IPS-20b (cell line): ENCODE measurements at regions not wholly inside any gene's neighbourhood (a gene's known extent, or its start where the extent isn't known, plus 50 kb on each side); places are given as distances from the start of the nearest gene placed in this dataset.
"Not testable (repeated sequence)": the region's sequence is repeated elsewhere in the genome, so short reads cannot be mapped to it uniquely, and the experiment has no call there.

Experiments used
- H3K27ac ChIP-seq: one replicate; pipeline ENCODE4 v1.5.1; 2013; ENCODE audit warnings: low read length
- H3K27me3 ChIP-seq: 2 replicates; pipeline ENCODE4 v1.6.1; 2013; ENCODE audit warnings: mild to moderate bottlenecking, low read length, inconsistent platforms; ENCODE audit not compliant: insufficient read depth
- H3K36me3 ChIP-seq: 2 replicates; pipeline ENCODE4 v1.6.1; 2013; ENCODE audit warnings: low read depth, mild to moderate bottlenecking, inconsistent platforms, low read length, moderate library complexity; ENCODE audit not compliant: insufficient read depth
- H3K4me1 ChIP-seq: 2 replicates; pipeline ENCODE4 v1.6.1; 2013; ENCODE audit warnings: mild to moderate bottlenecking, control low read depth, inconsistent platforms, low read length, moderate library complexity; ENCODE audit not compliant: insufficient read depth
- H3K4me3 ChIP-seq: 2 replicates; pipeline ENCODE4 v1.5.1; 2013; ENCODE audit warnings: mild to moderate bottlenecking, low read length, inconsistent platforms
- H3K9ac ChIP-seq: 2 replicates; pipeline ENCODE4 v1.6.1; 2013; ENCODE audit warnings: low read depth, mild to moderate bottlenecking, inconsistent platforms, low read length, moderate library complexity
- H3K9me3 ChIP-seq: 2 replicates; pipeline ENCODE4 v1.6.1; 2013; ENCODE audit warnings: mild to moderate bottlenecking, low read depth, low read length, inconsistent platforms; ENCODE audit not compliant: insufficient read depth

- H3K4me3 ChIP-seq = no peak overlapping the region
- no peaks in the 10 kb centered on the region for H3K36me3 ChIP-seq
- H3K27me3 ChIP-seq = no peaks in the 10 kb centered on the region
- no peak overlapping the region for H3K27ac ChIP-seq
- H3K9ac ChIP-seq = no peak overlapping the region
- H3K4me1 ChIP-seq = no peaks in the 10 kb centered on the region
- no peaks in the 10 kb centered on the region for H3K9me3 ChIP-seq
Observed at GRCh38 chr3:104206925-104207324, 1159.8 kb upstream of the ALCAM start.

GRCh38 chr3:104214277-104214676, 1152.4 kb upstream of the ALCAM start:
- H3K27ac ChIP-seq = no peak overlapping the region
- H3K9ac ChIP-seq = no peak overlapping the region
- no peak overlapping the region for H3K4me3 ChIP-seq
- no peaks in the 10 kb centered on the region for H3K27me3 ChIP-seq
- no peaks in the 10 kb centered on the region for H3K9me3 ChIP-seq
- no peaks in the 10 kb centered on the region for H3K4me1 ChIP-seq
- H3K36me3 ChIP-seq = no peaks in the 10 kb centered on the region

- no peak overlapping the region for H3K9ac ChIP-seq
- no peaks in the 10 kb centered on the region for H3K27me3 ChIP-seq
- H3K4me3 ChIP-seq = no peak overlapping the region
- no peaks in the 10 kb centered on the region for H3K36me3 ChIP-seq
- no peaks in the 10 kb centered on the region for H3K4me1 ChIP-seq
- no peaks in the 10 kb centered on the region for H3K9me3 ChIP-seq
- no peak overlapping the region for H3K27ac ChIP-seq
Observed at GRCh38 chr3:104214937-104215336, 1151.8 kb upstream of the ALCAM start.

- not testable (repeated sequence) for H3K9ac ChIP-seq, H3K27ac ChIP-seq, H3K9me3 ChIP-seq, H3K36me3 ChIP-seq, H3K4me1 ChIP-seq, H3K4me3 ChIP-seq, H3K27me3 ChIP-seq
Observed at GRCh38 chr3:104219046-104219445, 1147.7 kb upstream of the ALCAM start.

GRCh38 chr3:104234442-104235194, 1132.1 kb upstream of the ALCAM start:
- H3K4me1 ChIP-seq = 0 out of 2 replicates have a peak, but pooled peaks cover 3% of the 10 kb centered on the region
- H3K36me3 ChIP-seq = no peaks in the 10 kb centered on the region
- no peak overlapping the region for H3K27ac ChIP-seq
- no peak overlapping the region for H3K4me3 ChIP-seq
- no peak overlapping the region for H3K9ac ChIP-seq
- H3K27me3 ChIP-seq = no peaks in the 10 kb centered on the region
- no peaks in the 10 kb centered on the region for H3K9me3 ChIP-seq

- H3K27ac ChIP-seq = no peak overlapping the region
- H3K9me3 ChIP-seq = no peaks in the 10 kb centered on the region
- no peaks in the 10 kb centered on the region for H3K36me3 ChIP-seq
- peaks cover 10% of the 10 kb centered on the region; the same call in 1 of the 2 replicates for H3K4me1 ChIP-seq
- no peak overlapping the region for H3K9ac ChIP-seq
- H3K4me3 ChIP-seq = no peak overlapping the region
- H3K27me3 ChIP-seq = no peaks in the 10 kb centered on the region
Observed at GRCh38 chr3:104244680-104245220, 1122.0 kb upstream of the ALCAM start.

GRCh38 chr3:104245261-104245660, 1121.4 kb upstream of the ALCAM start:
- Histone ChIP-seq H3K4me3 (no peak overlapping the region), H3K9ac (no peak overlapping the region), H3K27ac (no peak overlapping the region)

GRCh38 chr3:104245981-104246380, 1120.7 kb upstream of the ALCAM start:
- no peaks in the 10 kb centered on the region for H3K9me3 ChIP-seq
- H3K4me1 ChIP-seq = peaks cover 10% of the 10 kb centered on the region; the same call in 1 of the 2 replicates
- H3K27ac ChIP-seq = no peak overlapping the region
- no peak overlapping the region for H3K9ac ChIP-seq
- H3K27me3 ChIP-seq = no peaks in the 10 kb centered on the region
- no peak overlapping the region for H3K4me3 ChIP-seq
- no peaks in the 10 kb centered on the region for H3K36me3 ChIP-seq

More at GRCh38 chr3:104245261-104245660, 1121.4 kb upstream of the ALCAM start:
- Histone ChIP-seq H3K36me3 (no peaks in the 10 kb centered on the region), H3K9me3 (no peaks in the 10 kb centered on the region), H3K4me1 (peaks cover 10% of the 10 kb centered on the region; the same call in 1 of the 2 replicates), H3K27me3 (no peaks in the 10 kb centered on the region)

- H3K36me3 ChIP-seq = no peaks in the 10 kb centered on the region
- H3K4me1 ChIP-seq = no peaks in the 10 kb centered on the region
- no peak overlapping the region for H3K4me3 ChIP-seq
- H3K27ac ChIP-seq = no peak overlapping the region
- H3K27me3 ChIP-seq = no peaks in the 10 kb centered on the region
- no peak overlapping the region for H3K9ac ChIP-seq
- no peaks in the 10 kb centered on the region for H3K9me3 ChIP-seq
Observed at GRCh38 chr3:104257486-104257885, 1109.2 kb upstream of the ALCAM start.

- Histone ChIP-seq H3K9me3 (no peaks in the 10 kb centered on the region), H3K36me3 (no peaks in the 10 kb centered on the region)
Observed at GRCh38 chr3:104263477-104263876, 1103.2 kb upstream of the ALCAM start.

GRCh38 chr3:104266219-104266618, 1100.5 kb upstream of the ALCAM start:
- H3K4me3 ChIP-seq, H3K27me3 ChIP-seq, H3K9ac ChIP-seq, H3K36me3 ChIP-seq, H3K4me1 ChIP-seq, H3K27ac ChIP-seq, H3K9me3 ChIP-seq: not testable (repeated sequence)

More at GRCh38 chr3:104263477-104263876, 1103.2 kb upstream of the ALCAM start:
- no peaks in the 10 kb centered on the region for H3K4me1 ChIP-seq
- no peak overlapping the region for H3K9ac ChIP-seq
- no peak overlapping the region for H3K4me3 ChIP-seq
- no peak overlapping the region for H3K27ac ChIP-seq
- no peaks in the 10 kb centered on the region for H3K27me3 ChIP-seq

GRCh38 chr3:104269771-104270170, 1096.9 kb upstream of the ALCAM start:
- Histone ChIP-seq H3K27ac (no peak overlapping the region), H3K4me3 (no peak overlapping the region), H3K9me3 (no peaks in the 10 kb centered on the region; the same call in 1 of the 2 replicates), H3K36me3 (no peaks in the 10 kb centered on the region), H3K27me3 (no peaks in the 10 kb centered on the region), H3K4me1 (no peaks in the 10 kb centered on the region), H3K9ac (no peak overlapping the region)
